KMS-11 (cell line): ENCODE measurements at regions not wholly inside any gene's neighbourhood (a gene's known extent, or its start where the extent isn't known, plus 50 kb on each side); places are given as distances from the start of the nearest gene placed in this dataset.

Source experiments
- H2AFZ ChIP-seq: fragments of 200-600 bp; sonication (generic); 2 replicates; pipeline ENCODE4 v1.6.1; 2016; ENCODE audit warnings: antibody characterized with exemption, mixed run types, low read depth
- H3K27ac ChIP-seq: fragments of 200-600 bp; sonication (generic); 2 replicates; pipeline ENCODE4 v1.6.1; 2016; ENCODE audit warnings: mild to moderate bottlenecking, mixed run types
- H3K27me3 ChIP-seq: fragments of 200-600 bp; sonication (generic); 2 replicates; pipeline ENCODE4 v1.6.1; 2017; ENCODE audit warnings: mild to moderate bottlenecking, low read depth, mixed run types, moderate library complexity; ENCODE audit not compliant: insufficient read depth
- H3K36me3 ChIP-seq: fragments of 200-600 bp; sonication (generic); 2 replicates; pipeline ENCODE4 v1.6.1; 2017; ENCODE audit warnings: mild to moderate bottlenecking, mixed run types; ENCODE audit not compliant: insufficient read depth
- H3K4me1 ChIP-seq: fragments of 200-600 bp; sonication (generic); 2 replicates; pipeline ENCODE4 v1.6.1; 2016; ENCODE audit warnings: mild to moderate bottlenecking, low read depth, mixed run types; ENCODE audit not compliant: poor library complexity, severe bottlenecking
- H3K4me2 ChIP-seq: fragments of 200-600 bp; sonication (generic); 2 replicates; pipeline ENCODE4 v1.7.0; 2016; ENCODE audit warnings: mild to moderate bottlenecking, mixed run types
- H3K4me3 ChIP-seq: fragments of 200-600 bp; sonication (generic); IDR thresholded peaks from 2 replicates; pipeline ENCODE4 v1.6.1; 2017; ENCODE audit warnings: low read depth, low read length, mixed read lengths; ENCODE audit not compliant: insufficient read depth
- H3K79me2 ChIP-seq: fragments of 200-600 bp; sonication (generic); 2 replicates; pipeline ENCODE4 v1.6.1; 2016; ENCODE audit warnings: low read depth, mixed run types; ENCODE audit not compliant: insufficient read depth
- H3K9ac ChIP-seq: fragments of 200-600 bp; sonication (generic); 2 replicates; pipeline ENCODE4 v1.6.1; 2016; ENCODE audit warnings: mild to moderate bottlenecking, mixed run types
- H4K20me1 ChIP-seq: fragments of 200-600 bp; sonication (generic); 2 replicates; pipeline ENCODE4 v1.6.1; 2016; ENCODE audit warnings: mild to moderate bottlenecking, mixed run types; ENCODE audit not compliant: insufficient read depth
- CTCF ChIP-seq: fragments of 200-600 bp; sonication (generic); conservative IDR thresholded peaks from 2 replicates; pipeline ENCODE4 v1.6.1; 2017; ENCODE audit warnings: low read depth, mild to moderate bottlenecking, antibody characterized with exemption, low read length, moderate library complexity, mixed read lengths

GRCh38 chr5:173501922-173502321 lies 114.5 kb downstream of the BOD1 start:
- TF ChIP-seq CTCF, result no peak
- no peaks in the 10 kb centered on the region for H3K79me2 ChIP-seq
- H3K4me3 ChIP-seq, result no peak overlapping the region

GRCh38 chr5:173501271-173501670 lies 115.2 kb downstream of the BOD1 start:
- Histone ChIP-seq H3K4me3 (no peak overlapping the region), H2AFZ (no peak overlapping the region), H3K4me1 (no peaks in the 10 kb centered on the region), H3K27me3 (no peaks in the 10 kb centered on the region), H3K36me3 (no peaks in the 10 kb centered on the region), H3K79me2 (no peaks in the 10 kb centered on the region), H3K4me2 (no peak overlapping the region), H3K27ac (no peak overlapping the region), H3K9ac (no peak overlapping the region), H4K20me1 (no peaks in the 10 kb centered on the region)
- no peak for TF ChIP-seq CTCF

More at GRCh38 chr5:173501922-173502321, 114.5 kb downstream of the BOD1 start:
- no peaks in the 10 kb centered on the region for H4K20me1 ChIP-seq
- H3K27ac ChIP-seq, result no peak overlapping the region
- H3K4me2 ChIP-seq, result no peak overlapping the region
- no peak overlapping the region for H3K9ac ChIP-seq
- H3K27me3 ChIP-seq, result no peaks in the 10 kb centered on the region
- H3K36me3 ChIP-seq, result no peaks in the 10 kb centered on the region
- H2AFZ ChIP-seq, result no peak overlapping the region
- no peaks in the 10 kb centered on the region for H3K4me1 ChIP-seq

GRCh38 chr5:173500213-173500560 lies 116.3 kb downstream of the BOD1 start:
- no peaks in the 10 kb centered on the region for H3K36me3 ChIP-seq
- H3K27ac ChIP-seq, result no peak overlapping the region
- no peaks in the 10 kb centered on the region for H4K20me1 ChIP-seq
- no peaks in the 10 kb centered on the region for H3K27me3 ChIP-seq
- H2AFZ ChIP-seq, result no peak overlapping the region
- TF ChIP-seq CTCF, result no peak
- no peak overlapping the region for H3K4me2 ChIP-seq
- H3K4me3 ChIP-seq, result no peak overlapping the region
- H3K79me2 ChIP-seq, result no peaks in the 10 kb centered on the region
- no peak overlapping the region for H3K9ac ChIP-seq
- no peaks in the 10 kb centered on the region for H3K4me1 ChIP-seq

GRCh38 chr5:173499471-173500212 lies 116.8 kb downstream of the BOD1 start:
- Histone ChIP-seq H3K27ac (no peak overlapping the region), H3K4me3 (no peak overlapping the region), H3K79me2 (no peaks in the 10 kb centered on the region), H2AFZ (no peak overlapping the region), H3K36me3 (no peaks in the 10 kb centered on the region), H3K4me2 (no peak overlapping the region), H3K4me1 (no peaks in the 10 kb centered on the region), H3K9ac (no peak overlapping the region), H4K20me1 (no peaks in the 10 kb centered on the region), H3K27me3 (no peaks in the 10 kb centered on the region)
- no peak for TF ChIP-seq CTCF
